Skeletal muscle cell (primary cell): ENCODE measurements at regions not wholly inside any gene's neighbourhood (a gene's known extent, or its start where the extent isn't known, plus 50 kb on each side); places are given as distances from the start of the nearest gene placed in this dataset.

Experiments
- DNase-seq: peaks from one replicate; pipeline ENCODE4 v3.0.0-alpha.2; 2010; ENCODE audit warnings: low read depth
- H3K4me3 ChIP-seq: 2 replicates; pipeline ENCODE4 v1.5.1; 2011; ENCODE audit warnings: low read depth, mild to moderate bottlenecking, control low read depth, low read length, moderate library complexity

GRCh38 chr2:219692521-219692920 lies 65.1 kb downstream of the SLC4A3 start:
- DNase-seq: no peak
- no peak overlapping the region for H3K4me3 ChIP-seq

DNA sequence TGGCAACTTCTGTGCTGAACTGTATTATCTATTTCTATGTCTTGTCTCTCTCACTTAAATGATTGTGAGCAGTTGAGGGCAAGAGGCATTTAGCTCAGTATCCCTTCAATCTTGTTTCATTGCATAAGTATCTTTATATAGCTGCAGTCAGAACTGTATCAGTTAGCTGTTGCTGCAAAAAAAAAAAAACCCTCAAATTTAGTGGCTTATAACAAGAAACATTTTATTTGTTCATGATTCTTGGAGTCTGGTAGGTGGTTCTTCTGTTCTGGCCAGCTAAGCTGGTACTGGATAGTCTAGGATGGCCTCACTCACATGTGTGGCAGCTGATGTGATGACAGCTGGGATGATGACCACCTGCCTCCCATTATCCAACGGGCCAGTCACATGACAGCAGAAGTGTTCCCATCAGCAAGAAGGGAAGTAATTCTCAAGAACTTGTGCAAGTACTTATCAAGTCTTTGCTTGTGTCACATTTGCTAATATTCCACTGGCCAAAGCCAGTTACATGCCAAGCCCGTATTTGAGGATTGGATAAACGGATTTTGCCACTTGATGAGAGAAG lies 67.8 kb downstream of the SLC4A3 start:
- H3K4me3 ChIP-seq: no peak overlapping the region
- DNase-seq: no peak

DNA sequence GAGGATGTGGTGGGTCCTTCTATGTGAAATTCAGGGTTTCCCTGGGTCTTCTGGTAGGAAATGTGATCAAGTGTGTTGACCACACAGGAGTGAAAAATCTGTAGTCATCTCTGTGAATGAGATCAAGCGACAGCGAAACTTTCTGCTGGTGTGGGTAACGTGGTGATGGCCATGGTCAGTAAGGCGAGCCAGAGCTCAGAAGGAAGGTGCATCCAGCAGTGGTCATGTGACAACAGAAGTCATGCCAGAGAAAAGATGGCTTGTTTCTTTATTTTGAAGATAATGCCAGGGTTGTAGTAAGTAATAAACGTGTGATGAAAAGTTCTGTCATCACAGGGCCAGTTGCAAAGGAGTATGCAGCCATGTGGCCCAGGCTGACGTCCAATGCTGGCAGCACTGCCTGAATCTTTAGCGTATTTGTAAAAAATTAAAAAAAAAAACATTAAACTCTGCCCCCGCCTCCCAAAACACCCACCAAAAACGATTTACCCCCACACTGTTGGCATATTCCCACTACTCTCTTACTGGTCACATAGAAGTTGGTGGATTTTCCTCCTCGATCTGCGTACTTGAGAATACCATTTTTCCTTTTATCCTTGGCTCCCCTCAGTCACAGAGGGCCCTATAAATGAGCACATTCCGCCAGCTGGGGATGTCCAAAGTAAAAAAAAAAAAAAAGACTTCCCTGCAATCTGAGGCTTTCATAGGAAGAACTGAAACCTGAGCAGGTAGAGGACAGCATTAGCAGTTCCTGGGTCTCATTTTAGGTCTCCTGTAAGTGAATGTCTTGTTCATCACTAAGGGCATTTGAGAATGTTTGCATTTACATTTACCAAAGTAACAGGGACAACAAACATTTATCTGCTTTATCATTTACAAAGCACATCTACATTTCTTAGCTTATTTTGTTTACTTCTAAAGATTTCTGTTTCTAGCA lies 70.6 kb downstream of the SLC4A3 start:
- no peak overlapping the region for H3K4me3 ChIP-seq
- DNase-seq: no peak

- no peak for DNase-seq
- no peak overlapping the region for H3K4me3 ChIP-seq
These were observed 71.5 kb downstream of the SLC4A3 start for GRCh38 chr2:219698748-219699439.

DNA sequence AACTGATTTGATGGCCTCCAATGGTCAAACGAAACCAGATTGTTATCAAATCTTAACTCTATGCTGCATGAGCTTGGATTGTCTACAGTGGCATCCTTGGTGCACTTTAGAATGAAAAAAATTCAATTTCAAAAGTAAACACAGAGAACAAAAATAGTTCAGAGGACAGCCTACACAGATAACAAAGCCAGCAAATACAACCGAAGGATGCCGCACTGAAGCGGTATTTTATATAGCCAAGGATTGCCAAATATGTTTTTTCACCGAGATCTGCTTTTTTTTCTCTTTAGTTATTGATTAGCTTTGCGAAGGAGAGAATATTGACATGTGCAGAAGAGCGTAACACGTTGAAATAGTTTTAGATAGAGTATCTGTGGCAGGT lies 72.0 kb downstream of the SLC4A3 start:
- H3K4me3 ChIP-seq: no peak overlapping the region
- DNase-seq: no peak

DNA sequence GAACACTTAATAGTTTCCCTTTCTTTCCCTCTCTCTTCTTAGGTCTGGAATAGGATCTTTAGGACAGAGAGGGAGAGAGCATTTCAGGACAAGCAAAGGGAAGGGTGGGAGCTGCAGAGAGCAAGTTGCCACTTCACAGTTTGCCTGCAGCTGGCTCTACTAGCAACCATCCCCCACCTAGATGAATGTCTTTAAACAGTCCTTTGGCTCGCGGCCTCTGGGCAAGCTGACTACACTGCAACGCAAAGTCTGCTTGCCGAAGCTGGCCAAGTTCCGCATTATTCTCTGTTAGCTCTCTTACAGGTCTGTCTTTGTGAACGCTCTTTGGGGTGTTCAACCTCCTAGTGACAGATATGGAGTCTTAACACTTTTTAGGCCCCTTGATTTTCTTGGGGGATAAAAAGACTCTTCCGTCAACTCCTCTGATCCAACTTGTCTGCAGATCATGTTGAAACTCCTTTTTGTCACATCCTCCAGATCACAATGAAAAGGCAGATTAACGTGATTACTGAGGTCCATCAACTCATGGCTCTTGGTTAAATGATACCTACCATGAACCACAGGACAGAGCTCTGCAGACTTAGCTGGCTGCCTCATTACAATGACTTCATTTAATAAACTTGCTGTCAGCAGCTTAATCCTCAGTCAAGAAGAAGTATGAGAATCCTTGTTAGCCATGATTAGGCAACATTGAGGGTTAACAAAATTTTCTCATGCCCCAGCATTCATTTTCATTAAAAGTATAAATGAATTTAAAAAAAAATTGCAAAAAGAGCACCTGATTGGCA lies 74.6 kb downstream of the SLC4A3 start:
- DNase-seq: no peak
- H3K4me3 ChIP-seq: no peak overlapping the region

GRCh38 chr2:219702796-219703545 lies 75.5 kb downstream of the SLC4A3 start:
- no peak for DNase-seq
- H3K4me3 ChIP-seq: no peak overlapping the region

DNA sequence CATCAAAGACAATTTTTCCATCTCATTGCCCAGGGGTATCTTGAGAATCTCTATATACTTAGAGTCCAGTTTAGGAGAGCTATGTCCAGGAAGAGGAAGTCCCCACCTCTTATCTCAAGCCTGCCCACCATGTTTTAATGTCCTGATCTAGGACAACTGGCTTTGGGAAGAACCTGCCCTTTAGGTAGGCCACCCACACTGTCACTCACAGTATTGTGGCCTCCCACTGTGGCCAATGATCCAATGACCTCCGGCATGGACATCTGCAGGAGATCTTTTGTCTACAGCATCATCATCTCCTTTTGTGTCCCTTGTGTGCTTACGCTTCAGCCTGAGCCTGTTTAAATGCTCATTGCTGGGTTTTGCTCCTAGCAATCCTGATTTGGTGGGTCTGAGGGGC lies 77.4 kb downstream of the SLC4A3 start:
- H3K4me3 ChIP-seq: no peak overlapping the region
- no peak for DNase-seq

DNA sequence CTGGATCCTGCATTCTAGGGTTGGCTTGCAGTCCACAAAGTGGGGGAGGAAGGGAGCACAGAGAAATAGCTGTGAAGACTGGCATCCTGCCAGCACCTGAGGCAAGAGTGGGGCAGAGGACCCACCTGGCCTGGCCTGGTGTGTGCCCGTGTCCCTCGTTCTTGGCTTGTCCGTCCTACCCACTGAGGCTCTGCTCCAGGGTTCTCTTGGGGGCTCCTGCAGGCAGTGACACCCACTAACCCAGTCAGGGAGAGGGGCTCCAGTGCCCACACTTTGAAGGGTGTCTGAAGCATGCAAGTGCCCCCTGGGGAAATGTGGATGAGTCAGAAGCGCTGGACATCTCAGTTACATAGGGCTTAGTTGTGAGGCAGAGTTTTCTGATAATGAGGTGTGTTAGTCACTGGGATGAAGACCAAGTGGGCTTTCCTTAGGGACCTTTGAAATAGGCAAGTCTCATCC lies 79.4 kb downstream of the SLC4A3 start:
- H3K4me3 ChIP-seq: no peak overlapping the region
- DNase-seq: no peak

- no peak for DNase-seq
- no peak overlapping the region for H3K4me3 ChIP-seq
These were observed 80.3 kb downstream of the SLC4A3 start for GRCh38 chr2:219707496-219708285.

GRCh38 chr2:219709331-219709761 lies 81.9 kb downstream of the SLC4A3 start:
- H3K4me3 ChIP-seq: no peak overlapping the region
- DNase-seq: no peak

- no peak for DNase-seq
- H3K4me3 ChIP-seq: no peak overlapping the region
These were observed 85.7 kb downstream of the SLC4A3 start for GRCh38 chr2:219713110-219713509.

GRCh38 chr2:219714681-219715400 lies 87.4 kb downstream of the SLC4A3 start:
- DNase-seq: no peak
- H3K4me3 ChIP-seq: no peak overlapping the region

GRCh38 chr2:219718066-219718465 lies 90.6 kb downstream of the SLC4A3 start:
- DNase-seq: no peak

DNA sequence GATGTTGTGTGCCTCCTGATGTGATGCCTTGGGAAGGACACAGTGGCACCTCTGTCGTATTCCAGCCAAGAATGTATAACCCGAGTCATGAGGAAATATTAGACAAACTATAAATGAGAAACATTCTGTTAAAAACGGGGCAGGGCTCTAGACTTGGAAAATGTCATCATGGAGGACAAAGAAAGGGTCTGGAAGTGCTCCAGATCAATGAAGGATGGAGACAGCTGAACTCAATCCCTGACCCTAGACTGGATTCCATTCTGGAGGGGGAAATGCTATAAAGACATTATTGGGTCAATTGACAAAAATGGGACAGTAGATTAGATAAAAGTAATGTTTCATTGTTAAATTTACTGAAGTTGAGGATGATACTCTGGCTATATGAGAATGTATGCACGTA lies 92.1 kb downstream of the SLC4A3 start:
- no peak for DNase-seq
- no peak overlapping the region for H3K4me3 ChIP-seq

More at GRCh38 chr2:219718066-219718465, 90.6 kb downstream of the SLC4A3 start:
- H3K4me3 ChIP-seq: no peak overlapping the region

DNA sequence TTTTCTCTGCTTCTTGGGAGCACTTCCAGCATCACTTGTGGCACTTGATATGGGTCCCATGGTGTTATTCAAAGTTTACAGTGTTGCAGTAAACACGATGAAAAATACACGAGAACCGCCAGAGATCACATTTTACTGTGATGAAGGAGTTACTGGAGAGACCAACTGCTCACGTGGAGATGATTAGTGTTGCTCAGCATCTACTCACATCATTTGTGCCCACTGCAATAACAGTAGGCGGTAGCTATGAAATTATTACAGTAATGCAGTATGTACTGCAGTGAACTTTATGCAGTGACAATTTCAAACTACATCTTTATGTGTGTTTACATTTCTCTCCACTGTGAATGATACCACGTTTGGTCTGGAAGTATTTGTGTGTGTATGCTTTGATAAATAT lies 93.5 kb downstream of the SLC4A3 start:
- no peak overlapping the region for H3K4me3 ChIP-seq

GRCh38 chr2:219722276-219722879 lies 94.9 kb downstream of the SLC4A3 start:
- H3K4me3 ChIP-seq: no peak overlapping the region
- DNase-seq: no peak

More for the DNA sequence above, 93.5 kb downstream of the SLC4A3 start:
- DNase-seq: no peak
